Left lung (tissue), 4 donors: ENCODE measurements at regions not wholly inside any gene's neighbourhood (a gene's known extent, or its start where the extent isn't known, plus 50 kb on each side); places are given as distances from the start of the nearest gene placed in this dataset.

ENCODE experiments used
- ATAC-seq: fragments of 200-7000 bp; cut with Tn5 transposase; one replicate; pipeline ENCODE4 v1.9.1; 2020; ENCODE audit warnings: moderate library complexity
- DNase-seq, 4 donors: peaks; one replicate each; pipeline ENCODE4 v3.0.0-alpha.2; 2013 to 2020
- H3K27ac ChIP-seq, 2 donors: fragments of 200-600 bp; sonication (generic) in 1 of 2; one replicate each; pipeline versions ENCODE4 v1.5.0 to v1.8.0; 2020 to 2021
- H3K27me3 ChIP-seq, 2 donors: fragments of 200-600 bp; sonication (generic) in 1 of 2; one replicate each; pipeline versions ENCODE4 v1.5.0 to v1.8.0; 2020 to 2021
- H3K36me3 ChIP-seq, 2 donors: fragments of 200-600 bp; sonication (generic) in 1 of 2; one replicate each; pipeline versions ENCODE4 v1.5.0 to v1.8.0; 2020 to 2021
- H3K4me1 ChIP-seq, 2 donors: fragments of 200-600 bp; one replicate each; pipeline ENCODE4 v1.8.0; 2021
- H3K4me3 ChIP-seq, 2 donors: fragments of 200-600 bp; sonication (generic) in 1 of 2; one replicate each; pipeline versions ENCODE4 v1.5.0 to v1.8.0; 2020 to 2021; ENCODE audit warnings: mild to moderate bottlenecking in 1 of 2
- H3K9me3 ChIP-seq, 2 donors: fragments of 200-600 bp; sonication (generic) in 1 of 2; one replicate each; pipeline versions ENCODE4 v1.5.0 to v1.8.0; 2020 to 2021
- intact Hi-C, 2 donors: fragments of 100-400 bp; cut with DNase I; formaldehyde crosslinking; loops; one replicate each; pipeline versions ENCODE4 v1.11.2 to v1.14.2; 2022
- TF ChIP-seq, protein P1 (sequence below), 2 donors: fragments of 200-600 bp; sonication (generic) in 1 of 2; IDR thresholded peaks; one replicate each; pipeline versions ENCODE4 v1.5.0 to v1.8.0; 2021; ENCODE audit warnings: antibody characterized with exemption in 2 of 2
- donor health status: DM: no; HTN: yes; CAD: no.
- donor health status: DM: no; HTN: no; CAD: no.

DNA sequence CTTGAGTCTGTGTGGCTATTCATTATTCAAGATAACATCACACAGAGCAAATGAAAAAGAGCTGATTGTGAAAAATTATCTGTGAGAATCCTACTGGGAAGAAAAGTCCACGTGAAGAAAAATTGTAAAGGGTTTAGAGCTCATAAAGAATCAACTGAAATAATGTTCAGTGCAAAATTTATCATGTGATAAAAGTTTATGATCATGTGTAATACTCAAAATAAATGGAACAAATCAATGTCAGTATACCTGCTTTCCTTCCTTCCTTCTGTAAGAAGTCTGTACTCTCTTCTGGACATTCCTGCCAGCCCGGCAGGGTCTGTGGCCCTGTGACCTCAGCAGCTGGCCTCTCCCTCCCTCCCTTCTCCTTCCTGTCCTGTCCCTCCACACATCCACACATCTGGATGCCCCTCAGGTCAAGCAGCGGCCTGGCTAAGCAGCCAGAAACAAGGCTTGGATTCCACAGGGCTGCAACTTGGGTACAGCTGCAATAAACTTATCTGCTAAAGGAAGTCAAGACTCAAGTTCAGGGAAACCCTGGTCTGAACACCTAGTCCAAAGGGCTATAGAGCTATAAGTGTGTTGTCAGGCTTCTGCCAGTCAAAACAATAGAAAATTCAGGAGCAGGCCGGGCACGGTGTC is 172.1 kb downstream of the MREG start:
- no peak overlapping the region for H3K27ac ChIP-seq
- no peak for ATAC-seq
- intact Hi-C loops = no loop called here
- TF ChIP-seq, protein P1, sequence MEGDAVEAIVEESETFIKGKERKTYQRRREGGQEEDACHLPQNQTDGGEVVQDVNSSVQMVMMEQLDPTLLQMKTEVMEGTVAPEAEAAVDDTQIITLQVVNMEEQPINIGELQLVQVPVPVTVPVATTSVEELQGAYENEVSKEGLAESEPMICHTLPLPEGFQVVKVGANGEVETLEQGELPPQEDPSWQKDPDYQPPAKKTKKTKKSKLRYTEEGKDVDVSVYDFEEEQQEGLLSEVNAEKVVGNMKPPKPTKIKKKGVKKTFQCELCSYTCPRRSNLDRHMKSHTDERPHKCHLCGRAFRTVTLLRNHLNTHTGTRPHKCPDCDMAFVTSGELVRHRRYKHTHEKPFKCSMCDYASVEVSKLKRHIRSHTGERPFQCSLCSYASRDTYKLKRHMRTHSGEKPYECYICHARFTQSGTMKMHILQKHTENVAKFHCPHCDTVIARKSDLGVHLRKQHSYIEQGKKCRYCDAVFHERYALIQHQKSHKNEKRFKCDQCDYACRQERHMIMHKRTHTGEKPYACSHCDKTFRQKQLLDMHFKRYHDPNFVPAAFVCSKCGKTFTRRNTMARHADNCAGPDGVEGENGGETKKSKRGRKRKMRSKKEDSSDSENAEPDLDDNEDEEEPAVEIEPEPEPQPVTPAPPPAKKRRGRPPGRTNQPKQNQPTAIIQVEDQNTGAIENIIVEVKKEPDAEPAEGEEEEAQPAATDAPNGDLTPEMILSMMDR (IDR thresholded peaks at IDR 0.05) = no peak
- peaks cover 0 to 6% of the 10 kb centered on the region in 2 donors for H3K4me1 ChIP-seq
- H3K36me3 ChIP-seq = no peaks in the 10 kb centered on the region
- no peak overlapping the region for H3K4me3 ChIP-seq
- no peaks in the 10 kb centered on the region for H3K27me3 ChIP-seq
- DNase-seq = no peak
- no peaks in the 10 kb centered on the region for H3K9me3 ChIP-seq

DNA sequence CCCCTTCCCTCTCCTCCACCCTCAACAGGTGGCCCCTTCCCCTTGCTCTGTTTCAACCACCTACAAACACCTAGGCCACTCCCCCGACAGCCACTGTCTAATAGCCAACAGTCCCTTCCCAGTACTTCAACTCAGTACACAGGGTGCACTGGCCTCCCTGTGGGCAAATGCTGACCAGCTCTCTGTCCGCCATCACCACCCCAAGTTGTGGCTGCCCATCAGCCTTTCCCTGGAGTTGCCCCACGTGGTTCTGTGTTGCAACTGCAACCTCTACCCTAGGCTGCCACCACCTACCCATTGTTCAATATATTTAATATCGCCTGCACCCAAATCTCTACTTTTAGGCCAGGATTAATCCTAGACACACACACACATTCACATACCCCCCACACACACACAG is 173.5 kb downstream of the MREG start:
- intact Hi-C loops = no loop called here
- Histone ChIP-seq H3K4me3 (no peak overlapping the region), H3K27ac (no peak overlapping the region), H3K36me3 (no peaks in the 10 kb centered on the region), H3K27me3 (no peaks in the 10 kb centered on the region), H3K9me3 (no peaks in the 10 kb centered on the region), H3K4me1 (no peaks in the 10 kb centered on the region)
- DNase-seq (no peak), ATAC-seq (no peak)
- TF ChIP-seq, protein P1 (IDR thresholded peaks at IDR 0.05) = no peak

GRCh38 chr2:215839309-215839708 is 174.0 kb downstream of the MREG start:
- TF ChIP-seq, protein P1 (IDR thresholded peaks at IDR 0.05) = no peak
- intact Hi-C loops = no loop called here
- Histone ChIP-seq H3K27me3 (no peaks in the 10 kb centered on the region), H3K4me3 (no peak overlapping the region), H3K4me1 (no peaks in the 10 kb centered on the region), H3K36me3 (no peaks in the 10 kb centered on the region), H3K27ac (no peak overlapping the region), H3K9me3 (no peaks in the 10 kb centered on the region)
- ATAC-seq (no peak), DNase-seq (no peak)

- Histone ChIP-seq H3K4me1 (peaks cover 6 to 7% of the 10 kb centered on the region in 2 donors), H3K27ac (no peak overlapping the region), H3K27me3 (no peaks in the 10 kb centered on the region), H3K9me3 (no peaks in the 10 kb centered on the region), H3K4me3 (no peak overlapping the region), H3K36me3 (no peaks in the 10 kb centered on the region)
- intact Hi-C loops = no loop called here
- ATAC-seq (no peak), DNase-seq (no peak)
- TF ChIP-seq, protein P1 (IDR thresholded peaks at IDR 0.05) = no peak
These were observed 176.5 kb downstream of the MREG start for GRCh38 chr2:215836881-215837280.

- no peaks in the 10 kb centered on the region for H3K9me3 ChIP-seq
- peaks cover 10 to 20% of the 10 kb centered on the region in 2 donors for H3K4me1 ChIP-seq
- no peak overlapping the region for H3K4me3 ChIP-seq
- TF ChIP-seq, protein P1 (IDR thresholded peaks at IDR 0.05) = no peak
- no peaks in the 10 kb centered on the region for H3K27me3 ChIP-seq
- no peak for ATAC-seq
- no peaks in the 10 kb centered on the region for H3K36me3 ChIP-seq
- no peak overlapping the region for H3K27ac ChIP-seq
- intact Hi-C loops = no loop called here
- DNase-seq = no peak
These were observed 177.7 kb downstream of the MREG start for GRCh38 chr2:215835657-215836056.
